IMR-90 (cell line): ENCODE measurements at regions not wholly inside any gene's neighbourhood (a gene's known extent, or its start where the extent isn't known, plus 50 kb on each side); places are given as distances from the start of the nearest gene placed in this dataset.

ENCODE experiments used
- ATAC-seq: fragments of 200-7000 bp; cut with Tn5 transposase; 2 replicates; pipeline ENCODE4 v1.9.1; 2020; ENCODE audit warnings: low read depth, mild to moderate bottlenecking, moderate library complexity
- BruUV-seq: library from RNA; stranded (reverse); fragments of 400-500 nt; replicated peaks from 2 replicates; lab custom pipeline; 2021; lab: Mats Ljungman, UMichigan
- CTCF ChIA-PET: fragments of 300-600 bp; formaldehyde crosslinking; extraction: SDS; loops from one replicate; lab custom pipeline; 2021; ENCODE audit warnings: antibody characterized with exemption; lab: Yijun Ruan, JAX
- POLR2A ChIA-PET: fragments of 300-600 bp; sonication (Branson Sonifier 250); formaldehyde crosslinking; loops from one replicate; lab custom pipeline; 2022; ENCODE audit warnings: antibody characterized with exemption; ENCODE audit not compliant: unreplicated experiment; lab: Charles Lee
- DNase-seq: peaks from one replicate; pipeline ENCODE4 v3.0.0; 2013
- H2AFZ ChIP-seq: replicated peaks from 2 replicates; pipeline ENCODE3; 2013; ENCODE audit warnings: low read length, mild to moderate bottlenecking; ENCODE audit not compliant: poor library complexity
- H2AK5ac ChIP-seq: 2 replicates; pipeline ENCODE4 v1.6.1; 2013; ENCODE audit warnings: low read depth, low read length, inconsistent platforms
- H2AK9ac ChIP-seq: replicated peaks from 2 replicates; pipeline ENCODE3; 2013; ENCODE audit warnings: mild to moderate bottlenecking, low read depth, low read length, moderate library complexity; ENCODE audit not compliant: poor library complexity
- H2BK120ac ChIP-seq: 2 replicates; pipeline ENCODE4 v1.6.1; 2013; ENCODE audit warnings: low read depth, low read length, inconsistent platforms
- H2BK15ac ChIP-seq: 3 replicates; pipeline ENCODE4 v1.6.1; 2013; ENCODE audit warnings: low read depth, low read length, inconsistent platforms
- H2BK20ac ChIP-seq: 2 replicates; pipeline ENCODE4 v1.6.1; 2013; ENCODE audit warnings: low read depth, mild to moderate bottlenecking, inconsistent platforms, low read length, moderate library complexity
- H2BK5ac ChIP-seq: 2 replicates; pipeline ENCODE4 v1.6.1; 2013; ENCODE audit warnings: mild to moderate bottlenecking, low read depth, low read length, inconsistent platforms; ENCODE audit not compliant: poor library complexity, severe bottlenecking
- H3K14ac ChIP-seq: replicated peaks from 2 replicates; pipeline ENCODE4 v1.6.1; 2013; ENCODE audit warnings: low read depth, low read length, inconsistent platforms
- H3K18ac ChIP-seq: 2 replicates; pipeline ENCODE4 v1.6.1; 2013; ENCODE audit warnings: low read depth, low read length, control low read depth
- H3K23ac ChIP-seq: 2 replicates; pipeline ENCODE4 v1.6.1; 2013; ENCODE audit warnings: low read depth, low read length, inconsistent platforms
- H3K27ac ChIP-seq: 2 replicates; pipeline ENCODE4 v1.5.1; 2013; ENCODE audit warnings: mild to moderate bottlenecking, control low read depth, low read length; ENCODE audit not compliant: insufficient read depth
- H3K27me3 ChIP-seq: 2 replicates; pipeline ENCODE4 v1.6.1; 2013; ENCODE audit warnings: low read length; ENCODE audit not compliant: control insufficient read depth, insufficient read depth
- H3K36me3 ChIP-seq: 2 replicates; pipeline ENCODE4 v1.6.1; 2013; ENCODE audit warnings: low read length, mixed read lengths; ENCODE audit not compliant: control insufficient read depth, insufficient read depth
- H3K4ac ChIP-seq: 2 replicates; pipeline ENCODE4 v1.6.1; 2013; ENCODE audit warnings: low read depth, low read length, inconsistent platforms
- H3K4me1 ChIP-seq: 2 replicates; pipeline ENCODE4 v1.6.1; 2013; ENCODE audit warnings: low read length, mixed read lengths; ENCODE audit not compliant: control insufficient read depth, insufficient read depth
- H3K4me2 ChIP-seq: 2 replicates; pipeline ENCODE4 v1.6.1; 2013; ENCODE audit warnings: low read depth, mild to moderate bottlenecking, control low read depth, low read length, moderate library complexity
- H3K4me3 ChIP-seq: 2 replicates; pipeline ENCODE4 v1.5.1; 2013; ENCODE audit warnings: low read depth, mild to moderate bottlenecking, control low read depth, low read length, moderate library complexity; ENCODE audit not compliant: insufficient read depth
- H3K56ac ChIP-seq: 2 replicates; pipeline ENCODE4 v1.6.1; 2013; ENCODE audit warnings: low read length, inconsistent platforms; ENCODE audit not compliant: insufficient read depth; ENCODE audit errors: extremely low read depth
- H3K79me1 ChIP-seq, 2 experiments: 2 replicates each; pipeline ENCODE4 v1.6.1; 2013; ENCODE audit warnings: low read length in 2 of 2, inconsistent platforms in 1 of 2, low read depth in 1 of 2
- H3K9ac ChIP-seq: 2 replicates; pipeline ENCODE4 v1.6.1; 2013; ENCODE audit warnings: low read depth, low read length, control low read depth
- H3K9me1 ChIP-seq: 2 replicates; pipeline ENCODE4 v1.6.1; 2013; ENCODE audit warnings: low read length, inconsistent platforms; ENCODE audit not compliant: insufficient read depth
- H3K9me3 ChIP-seq: 2 replicates; pipeline ENCODE4 v1.6.1; 2013; ENCODE audit warnings: low read length; ENCODE audit not compliant: control insufficient read depth, insufficient read depth
- H4K20me1 ChIP-seq: 2 replicates; pipeline ENCODE4 v1.6.1; 2013; ENCODE audit warnings: low read length, inconsistent platforms; ENCODE audit not compliant: insufficient read depth
- H4K5ac ChIP-seq: 2 replicates; pipeline ENCODE4 v1.6.1; 2013; ENCODE audit warnings: mild to moderate bottlenecking, low read depth, low read length, control low read depth
- H4K8ac ChIP-seq, 2 experiments: 2 replicates each; pipeline ENCODE4 v1.6.1; 2013; ENCODE audit warnings: low read depth in 2 of 2, low read length in 2 of 2, control low read depth in 1 of 2, inconsistent platforms in 1 of 2
- H4K91ac ChIP-seq: 2 replicates; pipeline ENCODE4 v1.6.1; 2013; ENCODE audit warnings: low read depth, low read length, inconsistent platforms; ENCODE audit not compliant: insufficient read depth
- BHLHE40 ChIP-seq: fragments of 150-350 bp; IDR thresholded peaks from 2 replicates; pipeline ENCODE4 v1.6.1; 2016; ENCODE audit warnings: mild to moderate bottlenecking, low read depth, low read length
- CEBPB ChIP-seq: IDR thresholded peaks from 2 replicates; pipeline ENCODE4 v1.6.1; 2012; ENCODE audit warnings: low read depth, low read length, improper control_type of control experiment
- CHD1 ChIP-seq: IDR thresholded peaks from 2 replicates; pipeline ENCODE4 v1.6.1; 2012; ENCODE audit warnings: low read depth, low read length, improper control_type of control experiment
- CTCF ChIP-seq: conservative IDR thresholded peaks from 2 replicates; pipeline ENCODE4 v1.5.1; 2012; ENCODE audit warnings: mild to moderate bottlenecking, low read depth, low read length, improper control_type of control experiment
- ELK1 ChIP-seq: fragments of 150-350 bp; IDR thresholded peaks from 2 replicates; pipeline ENCODE4 v1.6.1; 2016; ENCODE audit warnings: low read depth, mild to moderate bottlenecking, low read length, moderate library complexity, borderline replicate concordance
- FOS ChIP-seq: fragments of 150-350 bp; IDR thresholded peaks from 2 replicates; pipeline ENCODE4 v1.6.1; 2016; ENCODE audit warnings: low read depth, low read length
- MAFK ChIP-seq: IDR thresholded peaks from 2 replicates; pipeline ENCODE4 v1.6.1; 2012; ENCODE audit warnings: low read depth, low read length, improper control_type of control experiment
- MAZ ChIP-seq: IDR thresholded peaks from 2 replicates; pipeline ENCODE4 v1.6.1; 2012; ENCODE audit warnings: low read depth, mild to moderate bottlenecking, low read length, improper control_type of control experiment, moderate library complexity, borderline replicate concordance
- MXI1 ChIP-seq: IDR thresholded peaks from 2 replicates; pipeline ENCODE4 v1.6.1; 2012; ENCODE audit warnings: low read depth, mild to moderate bottlenecking, low read length, moderate library complexity, borderline replicate concordance
- NFE2L2 ChIP-seq: fragments of 150-350 bp; IDR thresholded peaks from 2 replicates; pipeline ENCODE4 v1.6.1; 2016; ENCODE audit warnings: low read depth, mild to moderate bottlenecking, low read length
- RAD21 ChIP-seq: IDR thresholded peaks from 2 replicates; pipeline ENCODE4 v1.6.1; 2012; ENCODE audit warnings: low read length, improper control_type of control experiment
- RCOR1 ChIP-seq: IDR thresholded peaks from 2 replicates; pipeline ENCODE4 v1.6.1; 2012; ENCODE audit warnings: mild to moderate bottlenecking, low read length, improper control_type of control experiment; ENCODE audit not compliant: insufficient replicate concordance
- SMC3 ChIP-seq: fragments of 150-350 bp; IDR thresholded peaks from 2 replicates; pipeline ENCODE4 v1.6.1; 2016; ENCODE audit warnings: low read depth, mild to moderate bottlenecking, antibody characterized with exemption, low read length, moderate library complexity
- USF2 ChIP-seq: fragments of 150-350 bp; IDR thresholded peaks from 2 replicates; pipeline ENCODE4 v1.6.1; 2017; ENCODE audit warnings: mild to moderate bottlenecking, antibody characterized with exemption, low read length, low read depth
- WGBS, 2 experiments: methylation state at CpG; one replicate each; pipeline versions ENCODE4 v1.1.5 to v1.1.7; 2013; ENCODE audit warnings: missing lambda C conversion rate in 2 of 2; ENCODE audit not compliant: insufficient read length in 1 of 2; ENCODE audit errors: extremely low coverage in 2 of 2; 5-methylcytosine and 5-hydroxymethylcytosine counted together
- dilution Hi-C: fragments of 300-500 bp; cut with HindIII; formaldehyde crosslinking; loops from one replicate; pipeline ENCODE4 v1.14.3; 2018; ENCODE audit warnings: low sequenced_read_pairs; ENCODE audit not compliant: unreplicated experiment
- in situ Hi-C: fragments of 300-500 bp; cut with MboI; formaldehyde crosslinking; loops from 3 replicates; pipeline ENCODE4 v1.14.3; 2019; ENCODE audit warnings: low sequenced_read_pairs, inconsistent platforms, mixed read lengths
- intact Hi-C: fragments of 100-400 bp; cut with micrococcal nuclease; formaldehyde crosslinking; loops from 2 replicates; pipeline ENCODE4 v1.10.0; 2022

GRCh38 chr17:431494-431893 is 78.9 kb upstream of the RPH3AL start:
- CTCF ChIA-PET, result no interaction called here
- no peaks in the 10 kb centered on the region for H3K27me3 ChIP-seq
- H2BK15ac ChIP-seq, result no peak overlapping the region
- BruUV-seq, result no TSS peak
- no peaks in the 10 kb centered on the region for H3K79me1 ChIP-seq
- no peak overlapping the region for H4K8ac ChIP-seq
- H3K9ac ChIP-seq, result no peak overlapping the region
- no peak for ATAC-seq
- H2BK5ac ChIP-seq, result no peak overlapping the region
- H2BK120ac ChIP-seq, result no peak overlapping the region
- WGBS, 2 experiments, result 100% methylated on average over 1 of the region's 4 CpGs; no CpG with 5 or more reads in 1 of the 2 experiments
- no peak overlapping the region for H2BK20ac ChIP-seq
- no peaks in the 10 kb centered on the region for H4K20me1 ChIP-seq
- no peak overlapping the region for H3K23ac ChIP-seq
- no peak overlapping the region for H3K27ac ChIP-seq
- no peak overlapping the region for H3K56ac ChIP-seq
- DNase-seq, result no peak
- H3K9me1 ChIP-seq, result no peaks in the 10 kb centered on the region
- H3K18ac ChIP-seq, result no peak overlapping the region
- H3K4me3 ChIP-seq, result no peak overlapping the region
- H3K4me1 ChIP-seq, result no peaks in the 10 kb centered on the region
- H3K14ac ChIP-seq, result no peak overlapping the region
- intact Hi-C loops (no loop called here), in situ Hi-C loops (no loop called here), dilution Hi-C loops (no loop called here)
- TF ChIP-seq BHLHE40, result no peak
- no peak for TF ChIP-seq RAD21
- TF ChIP-seq CTCF, result no peak
- TF ChIP-seq MXI1, result no peak
- no peak for TF ChIP-seq USF2
- TF ChIP-seq RCOR1, result no peak
- no peak for TF ChIP-seq SMC3
- no peak for TF ChIP-seq CHD1
- TF ChIP-seq CEBPB, result no peak
- TF ChIP-seq NFE2L2, result no peak
- no peak for TF ChIP-seq MAZ
- TF ChIP-seq MAFK, result no peak
- no peak for TF ChIP-seq ELK1
- TF ChIP-seq FOS, result no peak
- H3K4me2 ChIP-seq, result no peak overlapping the region
- H3K36me3 ChIP-seq, result no peaks in the 10 kb centered on the region
- POLR2A ChIA-PET, result no interaction called here
- H3K9me3 ChIP-seq, result peaks cover 7% of the 10 kb centered on the region
- H2AK9ac ChIP-seq, result no peak overlapping the region
- H3K4ac ChIP-seq, result no peak overlapping the region
- no peak overlapping the region for H4K91ac ChIP-seq
- H2AK5ac ChIP-seq, result no peak overlapping the region
- H2AFZ ChIP-seq, result no peak overlapping the region
- no peak overlapping the region for H4K5ac ChIP-seq
